GM19467 (cell line): ENCODE measurements at regions not wholly inside any gene's neighbourhood (a gene's known extent, or its start where the extent isn't known, plus 50 kb on each side); places are given as distances from the start of the nearest gene placed in this dataset.

Experiments
- ATAC-seq: cut with Tn5 transposase; IDR thresholded peaks from one replicate; pipeline ENCODE4 v1.9.1; 2021; ENCODE audit warnings: mild to moderate bottlenecking, moderate library complexity; ENCODE audit not compliant: unreplicated experiment

- ATAC-seq = peak; percentile 98
Measured at GRCh38 chr2:2879781-2880180, 497.8 kb downstream of the EIPR1 start.

- ATAC-seq = no peak
Measured at GRCh38 chr2:2879071-2879470, 498.5 kb downstream of the EIPR1 start.

GRCh38 chr2:2877427-2877826 is 500.2 kb downstream of the EIPR1 start:
- no peak for ATAC-seq

- ATAC-seq = no peak
Measured at GRCh38 chr2:2876331-2877221, 501.0 kb downstream of the EIPR1 start.

- ATAC-seq = no peak
Measured at GRCh38 chr2:2875831-2876230, 501.8 kb downstream of the EIPR1 start.

GRCh38 chr2:2875296-2875695 is 502.3 kb downstream of the EIPR1 start:
- no peak for ATAC-seq

- ATAC-seq = no peak
Measured at GRCh38 chr2:2874805-2875204, 502.8 kb downstream of the EIPR1 start.

- ATAC-seq = no peak
Measured at GRCh38 chr2:2874341-2874740, 503.3 kb downstream of the EIPR1 start.

GRCh38 chr2:2873450-2873811 is 504.2 kb downstream of the EIPR1 start:
- ATAC-seq = no peak

GRCh38 chr2:2872713-2873449 is 504.7 kb downstream of the EIPR1 start:
- no peak for ATAC-seq

GRCh38 chr2:2872309-2872617 is 505.4 kb downstream of the EIPR1 start:
- ATAC-seq = no peak

GRCh38 chr2:2871480-2872308 is 505.9 kb downstream of the EIPR1 start:
- ATAC-seq = no peak

GRCh38 chr2:2870106-2870505 is 507.5 kb downstream of the EIPR1 start:
- no peak for ATAC-seq

GRCh38 chr2:2869553-2869952 is 508.1 kb downstream of the EIPR1 start:
- no peak for ATAC-seq

GRCh38 chr2:2868085-2868484 is 509.5 kb downstream of the EIPR1 start:
- no peak for ATAC-seq

GRCh38 chr2:2867397-2867979 is 510.1 kb downstream of the EIPR1 start:
- no peak for ATAC-seq

GRCh38 chr2:2866459-2866858 is 511.2 kb downstream of the EIPR1 start:
- ATAC-seq = no peak

- ATAC-seq = no peak
Measured at GRCh38 chr2:2862386-2862785, 515.2 kb downstream of the EIPR1 start.

GRCh38 chr2:2861666-2862240 is 515.9 kb downstream of the EIPR1 start:
- ATAC-seq = no peak

- no peak for ATAC-seq
Measured at GRCh38 chr2:2860589-2861300, 516.9 kb downstream of the EIPR1 start.
